GM12864 (cell line): ENCODE measurements at regions not wholly inside any gene's neighbourhood (a gene's known extent, or its start where the extent isn't known, plus 50 kb on each side); places are given as distances from the start of the nearest gene placed in this dataset.

Source experiments
- DNase-seq: peaks from one replicate; pipeline ENCODE4 v3.0.0-alpha.2; 2011; ENCODE audit warnings: low read depth
- H3K4me3 ChIP-seq: 2 replicates; pipeline ENCODE4 v1.5.1; 2011; ENCODE audit warnings: mild to moderate bottlenecking, low read depth, low read length, control low read depth
- TF ChIP-seq, protein P1 (sequence below): IDR thresholded peaks from 2 replicates; pipeline ENCODE4 v1.5.1; 2011; ENCODE audit warnings: low read depth, mild to moderate bottlenecking, moderate library complexity, low read length, control low read depth, inconsistent platforms; ENCODE audit errors: missing control alignments

DNA sequence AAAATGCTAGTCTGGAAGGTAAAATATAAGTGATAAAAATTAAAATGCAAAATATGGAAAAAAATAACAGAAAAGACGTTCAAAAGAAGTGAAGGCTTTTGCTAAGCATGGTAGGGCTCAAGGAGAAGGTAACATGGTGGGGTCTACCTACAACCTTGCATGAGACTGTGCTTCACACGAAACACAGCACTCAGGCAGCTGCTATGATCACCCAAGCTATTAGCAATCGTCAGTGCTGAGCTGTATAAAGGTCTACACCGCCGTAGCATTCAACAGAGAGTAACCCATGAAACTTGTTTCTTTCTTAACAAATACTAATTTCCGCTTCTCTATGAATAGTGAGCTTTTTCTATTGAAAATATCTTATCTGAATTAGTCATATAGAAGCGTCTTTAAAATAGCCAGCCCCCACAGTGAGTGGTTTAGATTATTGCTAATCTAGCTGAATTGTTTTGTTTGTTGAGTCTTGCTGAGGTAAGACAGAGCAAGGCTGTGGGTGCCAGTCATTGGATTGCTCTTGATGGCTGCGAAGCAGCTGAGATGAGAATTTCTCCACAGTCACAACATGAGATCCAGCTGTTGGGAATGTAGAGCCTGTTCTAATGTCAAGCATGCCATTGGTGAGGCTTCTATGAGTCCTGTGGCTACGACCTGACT lies 230.0 kb downstream of the KLF13 start:
- TF ChIP-seq, protein P1, sequence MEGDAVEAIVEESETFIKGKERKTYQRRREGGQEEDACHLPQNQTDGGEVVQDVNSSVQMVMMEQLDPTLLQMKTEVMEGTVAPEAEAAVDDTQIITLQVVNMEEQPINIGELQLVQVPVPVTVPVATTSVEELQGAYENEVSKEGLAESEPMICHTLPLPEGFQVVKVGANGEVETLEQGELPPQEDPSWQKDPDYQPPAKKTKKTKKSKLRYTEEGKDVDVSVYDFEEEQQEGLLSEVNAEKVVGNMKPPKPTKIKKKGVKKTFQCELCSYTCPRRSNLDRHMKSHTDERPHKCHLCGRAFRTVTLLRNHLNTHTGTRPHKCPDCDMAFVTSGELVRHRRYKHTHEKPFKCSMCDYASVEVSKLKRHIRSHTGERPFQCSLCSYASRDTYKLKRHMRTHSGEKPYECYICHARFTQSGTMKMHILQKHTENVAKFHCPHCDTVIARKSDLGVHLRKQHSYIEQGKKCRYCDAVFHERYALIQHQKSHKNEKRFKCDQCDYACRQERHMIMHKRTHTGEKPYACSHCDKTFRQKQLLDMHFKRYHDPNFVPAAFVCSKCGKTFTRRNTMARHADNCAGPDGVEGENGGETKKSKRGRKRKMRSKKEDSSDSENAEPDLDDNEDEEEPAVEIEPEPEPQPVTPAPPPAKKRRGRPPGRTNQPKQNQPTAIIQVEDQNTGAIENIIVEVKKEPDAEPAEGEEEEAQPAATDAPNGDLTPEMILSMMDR, result no peak
- no peak for DNase-seq
- no peak overlapping the region for H3K4me3 ChIP-seq

DNA sequence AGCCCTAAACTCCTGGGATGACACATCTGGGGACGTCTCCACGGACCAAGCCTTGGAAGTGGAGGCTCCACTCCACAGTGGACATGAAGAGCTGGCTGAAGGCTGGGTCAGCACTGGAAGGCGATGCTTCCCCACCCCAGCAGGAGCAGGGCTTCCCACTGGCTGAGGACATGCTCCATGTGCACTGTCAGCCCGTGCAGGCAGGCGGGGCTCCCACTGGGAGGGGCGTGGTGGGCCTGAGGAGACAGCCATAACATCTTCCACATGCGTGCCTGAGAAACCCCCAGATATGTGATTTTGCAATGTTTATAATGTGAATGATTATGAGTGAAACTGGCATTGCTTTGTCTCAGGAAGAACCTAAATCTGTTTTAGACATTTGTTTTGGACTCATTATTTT lies 231.3 kb downstream of the KLF13 start:
- H3K4me3 ChIP-seq, result no peak overlapping the region
- no peak for DNase-seq
- TF ChIP-seq, protein P1, result no peak

DNA sequence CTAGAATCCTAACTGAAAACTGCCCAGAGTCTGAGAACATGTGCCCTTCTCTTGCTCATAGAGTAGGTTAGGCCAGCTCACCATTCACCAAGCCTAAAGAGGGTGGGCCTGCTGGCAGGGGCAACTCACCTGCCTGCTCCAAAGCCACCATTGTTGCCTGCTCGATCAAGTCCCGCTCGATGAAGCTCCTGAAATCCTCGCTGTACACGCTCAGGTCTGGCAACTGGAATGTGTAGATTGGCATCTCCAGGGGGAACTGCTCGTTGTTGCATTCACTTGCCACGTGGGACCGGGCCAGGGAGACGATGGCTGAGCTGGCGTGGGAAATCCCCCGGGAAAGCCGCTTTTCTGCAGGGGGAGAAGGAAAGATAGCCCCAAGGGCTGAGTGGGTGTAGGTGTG lies 232.2 kb downstream of the KLF13 start:
- no peak overlapping the region for H3K4me3 ChIP-seq
- DNase-seq, result no peak
- TF ChIP-seq, protein P1, result no peak

DNA sequence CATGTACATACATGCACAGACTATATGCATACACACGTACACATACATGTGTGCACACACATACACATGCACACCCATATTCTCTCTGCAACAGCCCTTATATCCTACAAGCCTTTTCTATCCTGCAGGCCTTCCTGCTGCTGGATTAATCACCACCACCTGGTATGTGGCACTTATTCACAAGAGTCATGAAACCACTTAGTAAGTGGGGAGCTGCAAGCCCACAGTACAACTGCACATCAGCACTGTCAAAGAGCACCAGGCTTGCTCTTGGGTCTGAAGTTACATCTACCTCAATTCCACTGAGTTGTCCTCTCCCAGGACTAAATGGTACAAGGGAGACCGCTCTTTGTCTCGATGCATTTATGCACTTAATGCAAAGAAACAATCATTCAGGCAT lies 233.2 kb downstream of the KLF13 start:
- TF ChIP-seq, protein P1, result no peak
- no peak for DNase-seq
- no peak overlapping the region for H3K4me3 ChIP-seq

DNA sequence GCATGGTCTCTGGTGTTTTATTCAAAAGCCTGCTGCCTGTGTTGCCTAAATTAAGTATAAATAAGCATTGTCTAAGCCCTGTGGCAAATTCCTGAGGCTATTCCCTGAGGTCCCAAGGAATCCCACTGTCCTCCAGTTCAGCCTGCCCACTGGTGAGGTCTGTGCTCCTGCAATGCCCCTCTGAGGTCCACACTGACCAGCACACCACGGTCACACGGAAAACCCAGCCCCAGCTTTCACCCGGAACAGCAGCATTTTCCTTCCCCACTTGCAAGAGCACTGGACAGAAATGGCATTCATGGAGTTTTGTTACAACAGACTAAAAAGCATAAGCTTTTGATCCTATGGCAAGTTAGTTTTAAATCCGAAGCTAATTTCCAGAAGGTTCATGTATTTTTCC lies 234.0 kb downstream of the KLF13 start:
- TF ChIP-seq, protein P1, result no peak
- H3K4me3 ChIP-seq, result no peak overlapping the region
- no peak for DNase-seq

DNA sequence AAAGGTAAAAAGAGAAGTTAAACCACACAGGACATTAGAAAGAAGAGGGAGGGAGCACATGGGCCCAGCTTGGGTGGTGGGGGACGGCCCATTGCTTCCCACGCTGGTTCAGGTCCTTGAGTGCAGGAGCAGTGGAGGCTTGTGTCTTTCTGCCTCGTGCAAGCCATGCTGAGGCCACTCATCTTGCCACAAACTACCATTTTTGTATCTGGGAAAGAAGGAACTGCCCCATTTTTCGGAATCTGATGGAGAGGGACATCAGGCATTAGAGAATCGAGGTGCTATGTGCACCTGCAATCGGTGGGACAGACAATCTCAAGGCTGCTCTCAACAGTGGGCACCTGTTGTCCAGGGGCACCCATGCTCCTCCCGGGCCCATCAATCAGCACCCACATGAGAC lies 234.5 kb downstream of the KLF13 start:
- H3K4me3 ChIP-seq, result no peak overlapping the region
- TF ChIP-seq, protein P1, result no peak
- no peak for DNase-seq

DNA sequence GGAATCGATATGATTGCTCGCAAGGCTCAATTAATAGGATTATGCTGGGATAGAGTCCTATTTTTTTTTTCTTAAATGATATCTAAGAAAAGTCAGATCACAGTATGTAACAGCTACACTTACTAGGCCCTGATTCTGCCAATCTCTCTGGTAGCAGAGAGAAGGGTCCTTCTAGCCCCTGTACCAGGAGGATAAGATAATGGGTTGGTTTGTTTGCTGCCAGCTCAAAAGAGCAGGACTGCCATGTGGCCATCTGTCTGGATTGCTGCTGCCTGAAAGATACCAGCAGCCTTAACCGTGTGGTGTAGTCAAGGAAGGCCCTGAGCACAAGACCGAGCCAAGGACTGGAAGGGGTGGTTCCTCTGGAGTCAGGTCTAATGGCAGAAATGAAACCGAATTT lies 236.4 kb downstream of the KLF13 start:
- TF ChIP-seq, protein P1, result no peak
- no peak for DNase-seq
- H3K4me3 ChIP-seq, result no peak overlapping the region
